ENCODE measurements at regions not wholly inside any gene's neighbourhood (a gene's known extent, or its start where the extent isn't known, plus 50 kb on each side); places are given as distances from the start of the nearest gene placed in this dataset.

GRCh38 chr11:103544874-103545273 lies 435.6 kb downstream of the DYNC2H1 start:
- Histone ChIP-seq H3K9me3 (ENCODE audit: control insufficient read depth, low read length) (no peaks in the 10 kb centered on the region), H3K4me1 (ENCODE audit: control insufficient read depth, insufficient read depth, low read length, poor library complexity, severe bottlenecking) (no peaks in the 10 kb centered on the region), H3K36me3 (ENCODE audit: control insufficient read depth, insufficient read depth, low read length) (no peaks in the 10 kb centered on the region), H3K27ac (ENCODE audit: insufficient read depth, low read length, poor library complexity, severe bottlenecking) (no peak overlapping the region), H3K27me3 (replicated peaks; ENCODE audit: control insufficient read depth, insufficient read depth, low read length, poor library complexity, severe bottlenecking) (no peaks in the 10 kb centered on the region), H3K4me3 (ENCODE audit: insufficient read depth, low read depth, low read length, poor library complexity, severe bottlenecking) (no peak overlapping the region)
- DNase-seq: no peak

GRCh38 chr11:103545551-103545950 lies 436.3 kb downstream of the DYNC2H1 start:
- DNase-seq: no peak
- no peak overlapping the region for H3K27ac ChIP-seq (ENCODE audit: insufficient read depth, low read length, poor library complexity, severe bottlenecking)
- H3K36me3 ChIP-seq (ENCODE audit: control insufficient read depth, insufficient read depth, low read length): no peaks in the 10 kb centered on the region
- no peaks in the 10 kb centered on the region for H3K9me3 ChIP-seq (ENCODE audit: control insufficient read depth, low read length)
- no peaks in the 10 kb centered on the region for H3K4me1 ChIP-seq (ENCODE audit: control insufficient read depth, insufficient read depth, low read length, poor library complexity, severe bottlenecking)
- H3K27me3 ChIP-seq (replicated peaks; ENCODE audit: control insufficient read depth, insufficient read depth, low read length, poor library complexity, severe bottlenecking): no peaks in the 10 kb centered on the region
- no peak overlapping the region for H3K4me3 ChIP-seq (ENCODE audit: insufficient read depth, low read depth, low read length, poor library complexity, severe bottlenecking)

GRCh38 chr11:103546236-103546635 lies 437.0 kb downstream of the DYNC2H1 start:
- H3K27me3 ChIP-seq (replicated peaks; ENCODE audit: control insufficient read depth, insufficient read depth, low read length, poor library complexity, severe bottlenecking): no peaks in the 10 kb centered on the region
- no peak overlapping the region for H3K27ac ChIP-seq (ENCODE audit: insufficient read depth, low read length, poor library complexity, severe bottlenecking)
- no peaks in the 10 kb centered on the region for H3K36me3 ChIP-seq (ENCODE audit: control insufficient read depth, insufficient read depth, low read length)
- no peak overlapping the region for H3K4me3 ChIP-seq (ENCODE audit: insufficient read depth, low read depth, low read length, poor library complexity, severe bottlenecking)
- H3K9me3 ChIP-seq (ENCODE audit: control insufficient read depth, low read length): no peaks in the 10 kb centered on the region
- no peak for DNase-seq
- no peaks in the 10 kb centered on the region for H3K4me1 ChIP-seq (ENCODE audit: control insufficient read depth, insufficient read depth, low read length, poor library complexity, severe bottlenecking)

GRCh38 chr11:103547024-103547423 lies 437.8 kb downstream of the DYNC2H1 start:
- DNase-seq: no peak
- Histone ChIP-seq H3K9me3 (ENCODE audit: control insufficient read depth, low read length) (no peaks in the 10 kb centered on the region), H3K4me1 (ENCODE audit: control insufficient read depth, insufficient read depth, low read length, poor library complexity, severe bottlenecking) (no peaks in the 10 kb centered on the region), H3K27ac (ENCODE audit: insufficient read depth, low read length, poor library complexity, severe bottlenecking) (no peak overlapping the region), H3K36me3 (ENCODE audit: control insufficient read depth, insufficient read depth, low read length) (no peaks in the 10 kb centered on the region), H3K4me3 (ENCODE audit: insufficient read depth, low read depth, low read length, poor library complexity, severe bottlenecking) (no peak overlapping the region), H3K27me3 (replicated peaks; ENCODE audit: control insufficient read depth, insufficient read depth, low read length, poor library complexity, severe bottlenecking) (no peaks in the 10 kb centered on the region)

GRCh38 chr11:103547691-103548090 lies 438.5 kb downstream of the DYNC2H1 start:
- Histone ChIP-seq H3K9me3 (ENCODE audit: control insufficient read depth, low read length) (no peaks in the 10 kb centered on the region), H3K27me3 (replicated peaks; ENCODE audit: control insufficient read depth, insufficient read depth, low read length, poor library complexity, severe bottlenecking) (no peaks in the 10 kb centered on the region), H3K36me3 (ENCODE audit: control insufficient read depth, insufficient read depth, low read length) (no peaks in the 10 kb centered on the region), H3K4me3 (ENCODE audit: insufficient read depth, low read depth, low read length, poor library complexity, severe bottlenecking) (no peak overlapping the region), H3K27ac (ENCODE audit: insufficient read depth, low read length, poor library complexity, severe bottlenecking) (no peak overlapping the region), H3K4me1 (ENCODE audit: control insufficient read depth, insufficient read depth, low read length, poor library complexity, severe bottlenecking) (no peaks in the 10 kb centered on the region)
- DNase-seq: no peak

- Histone ChIP-seq H3K27ac (ENCODE audit: insufficient read depth, low read length, poor library complexity, severe bottlenecking) (no peak overlapping the region), H3K9me3 (ENCODE audit: control insufficient read depth, low read length) (no peaks in the 10 kb centered on the region), H3K36me3 (ENCODE audit: control insufficient read depth, insufficient read depth, low read length) (no peaks in the 10 kb centered on the region), H3K4me1 (ENCODE audit: control insufficient read depth, insufficient read depth, low read length, poor library complexity, severe bottlenecking) (no peaks in the 10 kb centered on the region), H3K4me3 (ENCODE audit: insufficient read depth, low read depth, low read length, poor library complexity, severe bottlenecking) (no peak overlapping the region), H3K27me3 (replicated peaks; ENCODE audit: control insufficient read depth, insufficient read depth, low read length, poor library complexity, severe bottlenecking) (no peaks in the 10 kb centered on the region)
- no peak for DNase-seq
Observed at GRCh38 chr11:103548838-103549237, 439.6 kb downstream of the DYNC2H1 start.

- DNase-seq: no peak
- H3K27me3 ChIP-seq (replicated peaks; ENCODE audit: control insufficient read depth, insufficient read depth, low read length, poor library complexity, severe bottlenecking): no peaks in the 10 kb centered on the region
- no peaks in the 10 kb centered on the region for H3K9me3 ChIP-seq (ENCODE audit: control insufficient read depth, low read length)
- H3K27ac ChIP-seq (ENCODE audit: insufficient read depth, low read length, poor library complexity, severe bottlenecking): no peak overlapping the region
- H3K36me3 ChIP-seq (ENCODE audit: control insufficient read depth, insufficient read depth, low read length): no peaks in the 10 kb centered on the region
- no peak overlapping the region for H3K4me3 ChIP-seq (ENCODE audit: insufficient read depth, low read depth, low read length, poor library complexity, severe bottlenecking)
- no peaks in the 10 kb centered on the region for H3K4me1 ChIP-seq (ENCODE audit: control insufficient read depth, insufficient read depth, low read length, poor library complexity, severe bottlenecking)
Observed at GRCh38 chr11:103550811-103551210, 441.6 kb downstream of the DYNC2H1 start.

- Histone ChIP-seq H3K27ac (ENCODE audit: insufficient read depth, low read length, poor library complexity, severe bottlenecking) (no peak overlapping the region), H3K9me3 (ENCODE audit: control insufficient read depth, low read length) (no peaks in the 10 kb centered on the region), H3K27me3 (replicated peaks; ENCODE audit: control insufficient read depth, insufficient read depth, low read length, poor library complexity, severe bottlenecking) (no peaks in the 10 kb centered on the region), H3K4me3 (ENCODE audit: insufficient read depth, low read depth, low read length, poor library complexity, severe bottlenecking) (no peak overlapping the region), H3K36me3 (ENCODE audit: control insufficient read depth, insufficient read depth, low read length) (no peaks in the 10 kb centered on the region), H3K4me1 (ENCODE audit: control insufficient read depth, insufficient read depth, low read length, poor library complexity, severe bottlenecking) (no peaks in the 10 kb centered on the region)
- DNase-seq: no peak
Observed at GRCh38 chr11:103552086-103552485, 442.9 kb downstream of the DYNC2H1 start.

- no peaks in the 10 kb centered on the region for H3K27me3 ChIP-seq (replicated peaks; ENCODE audit: control insufficient read depth, insufficient read depth, low read length, poor library complexity, severe bottlenecking)
- H3K4me3 ChIP-seq (ENCODE audit: insufficient read depth, low read depth, low read length, poor library complexity, severe bottlenecking): no peak overlapping the region
- DNase-seq: no peak
- H3K27ac ChIP-seq (ENCODE audit: insufficient read depth, low read length, poor library complexity, severe bottlenecking): no peak overlapping the region
- H3K4me1 ChIP-seq (ENCODE audit: control insufficient read depth, insufficient read depth, low read length, poor library complexity, severe bottlenecking): no peaks in the 10 kb centered on the region
- no peaks in the 10 kb centered on the region for H3K36me3 ChIP-seq (ENCODE audit: control insufficient read depth, insufficient read depth, low read length)
- no peaks in the 10 kb centered on the region for H3K9me3 ChIP-seq (ENCODE audit: control insufficient read depth, low read length)
Observed at GRCh38 chr11:103556171-103556570, 446.9 kb downstream of the DYNC2H1 start.

- Histone ChIP-seq H3K4me1 (ENCODE audit: control insufficient read depth, insufficient read depth, low read length, poor library complexity, severe bottlenecking) (no peaks in the 10 kb centered on the region), H3K4me3 (ENCODE audit: insufficient read depth, low read depth, low read length, poor library complexity, severe bottlenecking) (no peak overlapping the region), H3K27me3 (replicated peaks; ENCODE audit: control insufficient read depth, insufficient read depth, low read length, poor library complexity, severe bottlenecking) (no peaks in the 10 kb centered on the region), H3K9me3 (ENCODE audit: control insufficient read depth, low read length) (no peaks in the 10 kb centered on the region), H3K27ac (ENCODE audit: insufficient read depth, low read length, poor library complexity, severe bottlenecking) (no peak overlapping the region), H3K36me3 (ENCODE audit: control insufficient read depth, insufficient read depth, low read length) (no peaks in the 10 kb centered on the region)
- no peak for DNase-seq
Observed at GRCh38 chr11:103566116-103566515, 456.9 kb downstream of the DYNC2H1 start.

GRCh38 chr11:103581760-103582159 lies 454.7 kb upstream of the DDI1 start:
- Histone ChIP-seq H3K4me3 (ENCODE audit: insufficient read depth, low read depth, low read length, poor library complexity, severe bottlenecking) (no peak overlapping the region), H3K9me3 (ENCODE audit: control insufficient read depth, low read length) (no peaks in the 10 kb centered on the region), H3K27me3 (replicated peaks; ENCODE audit: control insufficient read depth, insufficient read depth, low read length, poor library complexity, severe bottlenecking) (no peaks in the 10 kb centered on the region), H3K4me1 (ENCODE audit: control insufficient read depth, insufficient read depth, low read length, poor library complexity, severe bottlenecking) (no peaks in the 10 kb centered on the region), H3K36me3 (ENCODE audit: control insufficient read depth, insufficient read depth, low read length) (no peaks in the 10 kb centered on the region), H3K27ac (ENCODE audit: insufficient read depth, low read length, poor library complexity, severe bottlenecking) (no peak overlapping the region)
- DNase-seq: no peak

Data from effector memory CD4-positive, alpha-beta T cell (primary cell).